Endothelial cell of umbilical vein (primary cell): ENCODE measurements at regions not wholly inside any gene's neighbourhood (a gene's known extent, or its start where the extent isn't known, plus 50 kb on each side); places are given as distances from the start of the nearest gene placed in this dataset.

Experiments
- BruUV-seq: library from RNA; stranded (reverse); fragments of 400-500 nt; replicated peaks from 2 replicates; lab custom pipeline; 2021; lab: Mats Ljungman, UMichigan
- CTCF ChIA-PET: fragments of 300-600, 350-600 bp; sonication (Branson Sonifier 250); formaldehyde crosslinking; loops from one replicate; lab custom pipeline; 2021; ENCODE audit warnings: antibody characterized with exemption, inconsistent platforms; lab: Charles Lee
- POLR2A ChIA-PET: fragments of 300-600, 350-600 bp; sonication (Branson Sonifier 250); formaldehyde crosslinking; loops from one replicate; lab custom pipeline; 2021; ENCODE audit warnings: antibody characterized with exemption, inconsistent platforms; lab: Charles Lee
- DNase-seq: peaks from one replicate; pipeline ENCODE4 v3.0.0-alpha.2; 2011; ENCODE audit warnings: low read depth, low spot score
- FAIRE-seq: peaks from 2 replicates; lab custom pipeline; 2011; peaks lifted over from hg19 to GRCh38; lab: Jason Lieb, UNC
- H2AFZ ChIP-seq: 2 replicates; pipeline ENCODE4 v1.6.0; 2012; ENCODE audit warnings: low read depth, low read length, control low read depth, inconsistent platforms
- H3K27ac ChIP-seq: 2 replicates; pipeline ENCODE4 v1.5.1; 2011; ENCODE audit warnings: low read depth, mild to moderate bottlenecking, control low read depth, low read length, moderate library complexity; ENCODE audit not compliant: insufficient read depth
- H3K27me3 ChIP-seq, 2 experiments: 2 replicates each; pipeline versions ENCODE4 v1.6.0 to v1.6.1; 2011; ENCODE audit warnings: low read length in 2 of 2, mixed read lengths in 1 of 2; ENCODE audit not compliant: control insufficient read depth in 2 of 2, insufficient read depth in 2 of 2
- H3K36me3 ChIP-seq, 2 experiments: 2 replicates in 1 of 2; 3 replicates in 1 of 2; pipeline ENCODE4 v1.5.1; 2011; ENCODE audit warnings: low read length in 2 of 2, mild to moderate bottlenecking in 1 of 2, moderate library complexity in 1 of 2; ENCODE audit not compliant: control insufficient read depth in 2 of 2, insufficient read depth in 2 of 2; ENCODE audit errors: extremely low read depth in 1 of 2
- H3K4me1 ChIP-seq: 3 replicates; pipeline ENCODE4 v1.5.1; 2011; ENCODE audit warnings: mild to moderate bottlenecking, low read length; ENCODE audit not compliant: control insufficient read depth, insufficient read depth; ENCODE audit errors: extremely low read depth
- H3K4me2 ChIP-seq: 2 replicates; pipeline ENCODE4 v1.6.1; 2011; ENCODE audit warnings: low read length, control low read depth, mixed read lengths; ENCODE audit not compliant: insufficient read depth
- H3K4me3 ChIP-seq, 3 experiments: fragments of 200-600 bp in 1 of 3; sonication (generic), shearing (Covaris generic) in 1 of 3; replicated peaks in 1 of 3; 2 replicates each; pipeline ENCODE4 v1.5.1; 2011 to 2016; ENCODE audit warnings: control low read depth in 3 of 3, low read length in 3 of 3, mild to moderate bottlenecking in 2 of 3, inconsistent platforms in 1 of 3, low read depth in 1 of 3, moderate library complexity in 1 of 3; ENCODE audit not compliant: insufficient read depth in 1 of 3
- H3K79me2 ChIP-seq: 2 replicates; pipeline ENCODE4 v1.6.0; 2012; ENCODE audit warnings: low read length, inconsistent platforms; ENCODE audit not compliant: control insufficient read depth, insufficient read depth
- H3K9ac ChIP-seq: replicated peaks from 2 replicates; pipeline ENCODE3; 2011; ENCODE audit warnings: low read length, control low read depth; ENCODE audit not compliant: insufficient read depth; ENCODE audit errors: extremely low read depth
- H3K9me1 ChIP-seq: replicated peaks from 3 replicates; pipeline ENCODE4 v1.6.0; 2011; ENCODE audit warnings: mild to moderate bottlenecking, low read length; ENCODE audit not compliant: control insufficient read depth, insufficient read depth; ENCODE audit errors: extremely low read depth
- H3K9me3 ChIP-seq: replicated peaks from 2 replicates; pipeline ENCODE4 v1.5.1; 2012; ENCODE audit warnings: low read length, inconsistent platforms; ENCODE audit not compliant: control insufficient read depth, insufficient read depth
- H4K20me1 ChIP-seq: replicated peaks from 2 replicates; pipeline ENCODE3; 2011; ENCODE audit warnings: mild to moderate bottlenecking, low read length; ENCODE audit not compliant: control insufficient read depth, insufficient read depth; ENCODE audit errors: extremely low read depth
- EZH2 ChIP-seq: IDR thresholded peaks from 2 replicates; pipeline ENCODE4 v1.6.1; 2012; ENCODE audit warnings: borderline replicate concordance, low read depth, mild to moderate bottlenecking, moderate library complexity, low read length, inconsistent platforms; ENCODE audit not compliant: severe bottlenecking
- FOS ChIP-seq: IDR thresholded peaks from 2 replicates; pipeline ENCODE4 v1.6.1; 2011; ENCODE audit warnings: mild to moderate bottlenecking, low read length, moderate library complexity, borderline replicate concordance; ENCODE audit not compliant: insufficient read depth
- GATA2 ChIP-seq: IDR thresholded peaks from 2 replicates; pipeline ENCODE4 v1.7.0; 2011; ENCODE audit warnings: low read depth, mild to moderate bottlenecking, moderate library complexity, mixed read lengths, low read length; ENCODE audit not compliant: insufficient read length, insufficient read depth
- JUN ChIP-seq: IDR thresholded peaks from 2 replicates; pipeline ENCODE4 v1.6.1; 2011; ENCODE audit warnings: borderline replicate concordance, low read depth; ENCODE audit not compliant: insufficient read length, insufficient read depth
- MAX ChIP-seq: IDR thresholded peaks from 2 replicates; pipeline ENCODE4 v1.6.1; 2011; ENCODE audit not compliant: insufficient read depth, insufficient read length
- MYC ChIP-seq: IDR thresholded peaks from one replicate; pipeline ENCODE4 v1.6.1; 2011; ENCODE audit warnings: mild to moderate bottlenecking, low read depth, low read length
- POLR2A ChIP-seq: IDR thresholded peaks from 2 replicates; pipeline ENCODE4 v1.6.1; 2012; ENCODE audit warnings: low read depth, mild to moderate bottlenecking, control low read depth, low read length
- POLR2AphosphoS5 ChIP-seq: IDR thresholded peaks from 2 replicates; pipeline ENCODE4 v1.6.1; 2012; ENCODE audit warnings: low read depth, mild to moderate bottlenecking, control low read depth, low read length, moderate library complexity; ENCODE audit not compliant: insufficient read depth
- dilution Hi-C: fragments of 300-500 bp; cut with MboI; formaldehyde crosslinking; loops from one replicate; pipeline ENCODE4 v1.15.0; 2019; ENCODE audit warnings: low sequenced_read_pairs; ENCODE audit not compliant: extremely low pct_ligation_motif_present
- intact Hi-C: fragments of 100-400 bp; cut with micrococcal nuclease; formaldehyde crosslinking; loops from one replicate; pipeline ENCODE4 v1.10.0; 2022
- TF ChIP-seq, protein P1 (sequence below), 2 donors: IDR thresholded peaks; 1 replicate in 1 of 2; 2 replicates in 1 of 2; pipeline ENCODE4 v1.5.1; 2011; ENCODE audit warnings: low read length in 2 of 2, mild to moderate bottlenecking in 2 of 2, moderate library complexity in 2 of 2, control low read depth in 1 of 2, inconsistent platforms in 1 of 2, low read depth in 1 of 2; ENCODE audit not compliant: insufficient read depth in 1 of 2; ENCODE audit errors: extremely low read depth in 1 of 2

DNA sequence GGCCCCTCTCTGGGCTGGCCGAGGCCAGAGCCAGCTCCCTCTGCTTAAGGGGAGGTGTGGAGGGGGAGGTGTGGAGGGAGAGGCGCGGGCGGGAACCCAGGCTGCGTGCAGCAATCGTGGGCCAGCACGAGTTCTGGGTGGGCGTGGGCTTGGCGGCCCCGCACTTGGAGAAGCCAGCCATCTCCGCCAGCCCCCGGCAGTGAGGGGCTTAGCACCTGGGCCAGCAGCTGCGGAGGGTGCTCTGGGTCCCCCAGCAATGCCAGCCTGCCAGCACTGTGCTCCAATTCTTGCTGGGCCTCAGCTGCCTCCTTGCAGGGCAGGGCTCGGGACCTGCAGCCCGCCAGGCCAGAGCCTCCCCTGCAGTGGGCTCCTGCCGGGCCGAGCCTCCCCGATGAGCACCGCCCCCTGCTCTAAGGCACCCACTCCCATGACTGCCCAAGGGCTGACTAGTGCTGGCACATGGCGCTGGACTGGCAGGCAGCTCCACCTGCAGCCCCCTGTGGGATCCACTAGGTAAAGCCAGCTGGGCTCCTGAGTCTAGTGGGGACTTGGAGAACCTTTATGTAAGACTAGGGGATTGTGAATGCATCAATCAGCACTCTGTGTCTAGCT, 96.7 kb upstream of the OR9G4 start:
- no peaks in the 10 kb centered on the region for H3K27me3 ChIP-seq
- DNase-seq: no peak
- no peak for TF ChIP-seq EZH2
- no peak for TF ChIP-seq POLR2AphosphoS5
- no peak for TF ChIP-seq FOS
- no peak for TF ChIP-seq JUN
- no peak for TF ChIP-seq MYC
- no peak for TF ChIP-seq GATA2
- TF ChIP-seq, protein P1, sequence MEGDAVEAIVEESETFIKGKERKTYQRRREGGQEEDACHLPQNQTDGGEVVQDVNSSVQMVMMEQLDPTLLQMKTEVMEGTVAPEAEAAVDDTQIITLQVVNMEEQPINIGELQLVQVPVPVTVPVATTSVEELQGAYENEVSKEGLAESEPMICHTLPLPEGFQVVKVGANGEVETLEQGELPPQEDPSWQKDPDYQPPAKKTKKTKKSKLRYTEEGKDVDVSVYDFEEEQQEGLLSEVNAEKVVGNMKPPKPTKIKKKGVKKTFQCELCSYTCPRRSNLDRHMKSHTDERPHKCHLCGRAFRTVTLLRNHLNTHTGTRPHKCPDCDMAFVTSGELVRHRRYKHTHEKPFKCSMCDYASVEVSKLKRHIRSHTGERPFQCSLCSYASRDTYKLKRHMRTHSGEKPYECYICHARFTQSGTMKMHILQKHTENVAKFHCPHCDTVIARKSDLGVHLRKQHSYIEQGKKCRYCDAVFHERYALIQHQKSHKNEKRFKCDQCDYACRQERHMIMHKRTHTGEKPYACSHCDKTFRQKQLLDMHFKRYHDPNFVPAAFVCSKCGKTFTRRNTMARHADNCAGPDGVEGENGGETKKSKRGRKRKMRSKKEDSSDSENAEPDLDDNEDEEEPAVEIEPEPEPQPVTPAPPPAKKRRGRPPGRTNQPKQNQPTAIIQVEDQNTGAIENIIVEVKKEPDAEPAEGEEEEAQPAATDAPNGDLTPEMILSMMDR (IDR thresholded peaks at IDR 0.05; ENCODE audit: extremely low read depth in 1 of 2, insufficient read depth in 1 of 2, low read depth in 1 of 2, low read length in 2 of 2): no peak
- TF ChIP-seq MAX: no peak
- no peak for TF ChIP-seq POLR2A
- no peaks in the 10 kb centered on the region for H3K79me2 ChIP-seq
- no TSS peak for BruUV-seq
- H3K36me3 ChIP-seq: no peaks in the 10 kb centered on the region
- CTCF ChIA-PET: interaction anchor here (3.8 kb wide), 1 partner anchor 405 kb away, joined by 34 read pairs; no protein-coding TSS in a partner anchor
- POLR2A ChIA-PET: no interaction called here
- no peaks in the 10 kb centered on the region for H3K9me1 ChIP-seq
- no peak overlapping the region for H3K27ac ChIP-seq
- no peak overlapping the region for H3K4me3 ChIP-seq
- H4K20me1 ChIP-seq: no peaks in the 10 kb centered on the region
- intact Hi-C loops (loop anchor here (10.0 kb wide), 1 partner anchor 160 kb away; no protein-coding TSS in a partner anchor), dilution Hi-C loops (no loop called here)
- H2AFZ ChIP-seq: no peak overlapping the region
- FAIRE-seq: no peak
- H3K9me3 ChIP-seq: no peaks in the 10 kb centered on the region
- no peak overlapping the region for H3K9ac ChIP-seq
- no peaks in the 10 kb centered on the region for H3K4me1 ChIP-seq
- H3K4me2 ChIP-seq: no peak overlapping the region
